Kidney epithelial cell (primary cell): ENCODE measurements at regions not wholly inside any gene's neighbourhood (a gene's known extent, or its start where the extent isn't known, plus 50 kb on each side); places are given as distances from the start of the nearest gene placed in this dataset.

Source experiments
- DNase-seq: peaks from one replicate; pipeline ENCODE4 v3.0.0-alpha.2; 2010; ENCODE audit warnings: low read depth
- H3K27me3 ChIP-seq: 2 replicates; pipeline ENCODE4 v1.6.0; 2011; ENCODE audit warnings: low read length; ENCODE audit not compliant: control insufficient read depth, insufficient read depth
- H3K36me3 ChIP-seq: 2 replicates; pipeline ENCODE4 v1.5.1; 2011; ENCODE audit warnings: low read length; ENCODE audit not compliant: control insufficient read depth, insufficient read depth
- H3K4me3 ChIP-seq: 2 replicates; pipeline ENCODE4 v1.5.1; 2011; ENCODE audit warnings: low read depth, mild to moderate bottlenecking, control low read depth, low read length
- TF ChIP-seq, protein P1 (sequence below): IDR thresholded peaks from 2 replicates; pipeline ENCODE4 v1.5.1; 2011; ENCODE audit warnings: mild to moderate bottlenecking, moderate library complexity, low read length, control low read depth, inconsistent platforms; ENCODE audit not compliant: insufficient read depth, poor library complexity, severe bottlenecking

GRCh38 chr6:147710890-147711289 is 202.4 kb downstream of the SAMD5 start:
- H3K27me3 ChIP-seq, result no peaks in the 10 kb centered on the region
- H3K36me3 ChIP-seq, result no peaks in the 10 kb centered on the region
- no peak for DNase-seq
- no peak overlapping the region for H3K4me3 ChIP-seq
- TF ChIP-seq, protein P1, sequence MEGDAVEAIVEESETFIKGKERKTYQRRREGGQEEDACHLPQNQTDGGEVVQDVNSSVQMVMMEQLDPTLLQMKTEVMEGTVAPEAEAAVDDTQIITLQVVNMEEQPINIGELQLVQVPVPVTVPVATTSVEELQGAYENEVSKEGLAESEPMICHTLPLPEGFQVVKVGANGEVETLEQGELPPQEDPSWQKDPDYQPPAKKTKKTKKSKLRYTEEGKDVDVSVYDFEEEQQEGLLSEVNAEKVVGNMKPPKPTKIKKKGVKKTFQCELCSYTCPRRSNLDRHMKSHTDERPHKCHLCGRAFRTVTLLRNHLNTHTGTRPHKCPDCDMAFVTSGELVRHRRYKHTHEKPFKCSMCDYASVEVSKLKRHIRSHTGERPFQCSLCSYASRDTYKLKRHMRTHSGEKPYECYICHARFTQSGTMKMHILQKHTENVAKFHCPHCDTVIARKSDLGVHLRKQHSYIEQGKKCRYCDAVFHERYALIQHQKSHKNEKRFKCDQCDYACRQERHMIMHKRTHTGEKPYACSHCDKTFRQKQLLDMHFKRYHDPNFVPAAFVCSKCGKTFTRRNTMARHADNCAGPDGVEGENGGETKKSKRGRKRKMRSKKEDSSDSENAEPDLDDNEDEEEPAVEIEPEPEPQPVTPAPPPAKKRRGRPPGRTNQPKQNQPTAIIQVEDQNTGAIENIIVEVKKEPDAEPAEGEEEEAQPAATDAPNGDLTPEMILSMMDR, result no peak

DNA sequence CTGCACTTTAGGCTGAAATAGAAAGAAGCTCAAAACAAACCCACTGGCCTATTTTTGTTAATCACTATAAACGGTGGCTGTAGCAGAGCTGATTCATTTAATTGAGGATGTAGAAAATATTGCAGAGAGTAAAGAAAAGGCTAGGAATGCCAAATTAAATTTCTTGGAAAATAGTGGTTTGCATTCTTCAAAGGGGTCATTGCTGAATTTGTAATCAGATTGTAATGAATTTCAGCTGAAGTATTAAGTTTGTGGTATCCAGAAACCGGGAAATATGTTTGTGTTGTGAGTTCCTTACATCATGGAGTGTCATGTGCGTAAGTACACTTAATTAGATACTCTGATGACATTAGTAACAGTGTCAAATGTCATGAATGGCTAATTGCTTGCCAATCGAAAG is 203.0 kb downstream of the SAMD5 start:
- Histone ChIP-seq H3K4me3 (no peak overlapping the region), H3K36me3 (no peaks in the 10 kb centered on the region), H3K27me3 (no peaks in the 10 kb centered on the region)
- no peak for DNase-seq
- TF ChIP-seq, protein P1, result no peak

- Histone ChIP-seq H3K27me3 (no peaks in the 10 kb centered on the region), H3K36me3 (no peaks in the 10 kb centered on the region), H3K4me3 (no peak overlapping the region)
- TF ChIP-seq, protein P1, result no peak
- DNase-seq, result no peak
Observed at GRCh38 chr6:147712841-147713240, 204.4 kb downstream of the SAMD5 start.

- TF ChIP-seq, protein P1, result no peak
- no peak for DNase-seq
- Histone ChIP-seq H3K36me3 (no peaks in the 10 kb centered on the region), H3K4me3 (no peak overlapping the region), H3K27me3 (no peaks in the 10 kb centered on the region)
Observed at GRCh38 chr6:147715035-147715434, 206.5 kb downstream of the SAMD5 start.

GRCh38 chr6:147716434-147716833 is 207.9 kb downstream of the SAMD5 start:
- TF ChIP-seq, protein P1, result no peak
- peak; percentile 7 for DNase-seq
- Histone ChIP-seq H3K4me3 (no peak overlapping the region), H3K36me3 (no peaks in the 10 kb centered on the region), H3K27me3 (no peaks in the 10 kb centered on the region)

GRCh38 chr6:147717991-147718390 is 209.5 kb downstream of the SAMD5 start:
- DNase-seq, result no peak
- H3K4me3 ChIP-seq, result no peak overlapping the region
- no peaks in the 10 kb centered on the region for H3K36me3 ChIP-seq
- no peaks in the 10 kb centered on the region for H3K27me3 ChIP-seq
- TF ChIP-seq, protein P1, result no peak
